ENCODE measurements at regions not wholly inside any gene's neighbourhood (a gene's known extent, or its start where the extent isn't known, plus 50 kb on each side); places are given as distances from the start of the nearest gene placed in this dataset.

- H3K4me3 ChIP-seq (ENCODE audit: low read depth, low read length): no peak overlapping the region
- TF ChIP-seq CTCF (IDR thresholded peaks at IDR 0.05; ENCODE audit: low read depth, low read length) (no peak), MYC (IDR thresholded peaks at IDR 0.05; ENCODE audit: low read depth, low read length) (no peak), MAX (IDR thresholded peaks at IDR 0.05; ENCODE audit: low read depth, low read length) (no peak), POLR2A (IDR thresholded peaks at IDR 0.05; ENCODE audit: extremely low read depth, insufficient read length) (no peak)
Observed at GRCh38 chr5:167755420-167755819, 536.0 kb upstream of the WWC1 start.

GRCh38 chr5:167759057-167759821 is 532.2 kb upstream of the WWC1 start:
- no peak overlapping the region for H3K4me3 ChIP-seq (ENCODE audit: low read depth, low read length)
- no peak for DNase-seq (ENCODE audit: low read depth)
- TF ChIP-seq MAX (IDR thresholded peaks at IDR 0.05; ENCODE audit: low read depth, low read length) (no peak), POLR2A (IDR thresholded peaks at IDR 0.05; ENCODE audit: extremely low read depth, insufficient read length) (no peak), MYC (IDR thresholded peaks at IDR 0.05; ENCODE audit: low read depth, low read length) (no peak), CTCF (IDR thresholded peaks at IDR 0.05; ENCODE audit: low read depth, low read length) (no peak)

More at GRCh38 chr5:167755420-167755819, 536.0 kb upstream of the WWC1 start:
- no peak for DNase-seq (ENCODE audit: low read depth)

- no peak for DNase-seq (ENCODE audit: low read depth)
- H3K4me3 ChIP-seq (ENCODE audit: low read depth, low read length): no peak overlapping the region
- TF ChIP-seq MYC (IDR thresholded peaks at IDR 0.05; ENCODE audit: low read depth, low read length) (no peak), CTCF (IDR thresholded peaks at IDR 0.05; ENCODE audit: low read depth, low read length) (no peak), POLR2A (IDR thresholded peaks at IDR 0.05; ENCODE audit: extremely low read depth, insufficient read length) (no peak), MAX (IDR thresholded peaks at IDR 0.05; ENCODE audit: low read depth, low read length) (no peak)
Observed at GRCh38 chr5:167763772-167764171, 527.7 kb upstream of the WWC1 start.

GRCh38 chr5:167764641-167765289 is 526.7 kb upstream of the WWC1 start:
- H3K4me3 ChIP-seq (ENCODE audit: low read depth, low read length): no peak overlapping the region
- TF ChIP-seq MYC (IDR thresholded peaks at IDR 0.05; ENCODE audit: low read depth, low read length): no peak
- no peak for DNase-seq (ENCODE audit: low read depth)

- no peak for DNase-seq (ENCODE audit: low read depth)
- no peak for TF ChIP-seq MAX (IDR thresholded peaks at IDR 0.05; ENCODE audit: low read depth, low read length)
- TF ChIP-seq POLR2A (IDR thresholded peaks at IDR 0.05; ENCODE audit: extremely low read depth, insufficient read length): no peak
- TF ChIP-seq MYC (IDR thresholded peaks at IDR 0.05; ENCODE audit: low read depth, low read length): no peak
- no peak for TF ChIP-seq CTCF (IDR thresholded peaks at IDR 0.05; ENCODE audit: low read depth, low read length)
- no peak overlapping the region for H3K4me3 ChIP-seq (ENCODE audit: low read depth, low read length)
Observed at GRCh38 chr5:167765352-167765751, 526.1 kb upstream of the WWC1 start.

GRCh38 chr5:167766957-167767356 is 524.5 kb upstream of the WWC1 start:
- DNase-seq (ENCODE audit: low read depth): no peak
- no peak overlapping the region for H3K4me3 ChIP-seq (ENCODE audit: low read depth, low read length)
- TF ChIP-seq MYC (IDR thresholded peaks at IDR 0.05; ENCODE audit: low read depth, low read length): no peak
- TF ChIP-seq CTCF (IDR thresholded peaks at IDR 0.05; ENCODE audit: low read depth, low read length): no peak
- no peak for TF ChIP-seq MAX (IDR thresholded peaks at IDR 0.05; ENCODE audit: low read depth, low read length)

Measured in NB4 (cell line).